ENCODE measurements at regions not wholly inside any gene's neighbourhood (a gene's known extent, or its start where the extent isn't known, plus 50 kb on each side); places are given as distances from the start of the nearest gene placed in this dataset.
A peak's percentile ranks its signal among the peaks of the same experiment; 100 is the strongest.

GRCh38 chr5:173741087-173741486 lies 124.6 kb upstream of the BOD1 start:
- Histone ChIP-seq H3K36me3 (ENCODE audit: control insufficient read depth in 2 of 2, insufficient read depth in 2 of 2, low read length in 2 of 2) (no peaks in the 10 kb centered on the region), H3K27ac (ENCODE audit: low read depth in 2 of 2, low read length in 2 of 2) (no peak overlapping the region), H3K4me1 (ENCODE audit: control insufficient read depth in 2 of 2, insufficient read depth in 2 of 2, low read length in 2 of 2) (peaks cover 5 to 6% of the 10 kb centered on the region in 2 donors), H3K9ac (ENCODE audit: low read depth in 1 of 2, low read length in 2 of 2) (no peak overlapping the region), H3K27me3 (ENCODE audit: control insufficient read depth in 2 of 2, insufficient read depth in 2 of 2, low read length in 2 of 2) (no peaks in the 10 kb centered on the region), H3K4me3 (ENCODE audit: low read length in 2 of 2) (no peak overlapping the region), H3K9me3 (ENCODE audit: control insufficient read depth in 2 of 2, low read length in 2 of 2) (no peaks in the 10 kb centered on the region)

GRCh38 chr5:173741729-173742431 lies 125.4 kb upstream of the BOD1 start:
- Histone ChIP-seq H3K27me3 (ENCODE audit: control insufficient read depth in 2 of 2, insufficient read depth in 2 of 2, low read length in 2 of 2) (no peaks in the 10 kb centered on the region), H3K27ac (ENCODE audit: low read depth in 2 of 2, low read length in 2 of 2) (no peak overlapping the region), H3K4me1 (ENCODE audit: control insufficient read depth in 2 of 2, insufficient read depth in 2 of 2, low read length in 2 of 2) (peaks cover 3% of the 10 kb centered on the region in 2 donors), H3K9me3 (ENCODE audit: control insufficient read depth in 2 of 2, low read length in 2 of 2) (no peaks in the 10 kb centered on the region), H3K36me3 (ENCODE audit: control insufficient read depth in 2 of 2, insufficient read depth in 2 of 2, low read length in 2 of 2) (no peaks in the 10 kb centered on the region), H3K4me3 (ENCODE audit: low read length in 2 of 2) (no peak overlapping the region), H3K9ac (ENCODE audit: low read depth in 1 of 2, low read length in 2 of 2) (no peak overlapping the region)

GRCh38 chr5:173742432-173742816 lies 126.0 kb upstream of the BOD1 start:
- H3K27me3 ChIP-seq (ENCODE audit: control insufficient read depth in 2 of 2, insufficient read depth in 2 of 2, low read length in 2 of 2) = no peaks in the 10 kb centered on the region
- H3K27ac ChIP-seq (ENCODE audit: low read depth in 2 of 2, low read length in 2 of 2) = no peak overlapping the region
- no peaks in the 10 kb centered on the region for H3K36me3 ChIP-seq (ENCODE audit: control insufficient read depth in 2 of 2, insufficient read depth in 2 of 2, low read length in 2 of 2)
- no peak overlapping the region for H3K4me3 ChIP-seq (ENCODE audit: low read length in 2 of 2)
- H3K9me3 ChIP-seq (ENCODE audit: control insufficient read depth in 2 of 2, low read length in 2 of 2) = no peaks in the 10 kb centered on the region
- H3K4me1 ChIP-seq (ENCODE audit: control insufficient read depth in 2 of 2, insufficient read depth in 2 of 2, low read length in 2 of 2) = no peaks in the 10 kb centered on the region
- H3K9ac ChIP-seq (ENCODE audit: low read depth in 1 of 2, low read length in 2 of 2) = no peak overlapping the region

- H3K9me3 ChIP-seq (ENCODE audit: control insufficient read depth in 2 of 2, low read length in 2 of 2) = no peaks in the 10 kb centered on the region
- H3K9ac ChIP-seq (ENCODE audit: low read depth in 1 of 2, low read length in 2 of 2) = no peak overlapping the region
- no peak overlapping the region for H3K4me3 ChIP-seq (ENCODE audit: low read length in 2 of 2)
- peak overlapping the region in 1 of 2 donors; percentile 63 for H3K27ac ChIP-seq (ENCODE audit: low read depth in 2 of 2, low read length in 2 of 2)
- H3K4me1 ChIP-seq (ENCODE audit: control insufficient read depth in 2 of 2, insufficient read depth in 2 of 2, low read length in 2 of 2) = no peaks in the 10 kb centered on the region
- no peaks in the 10 kb centered on the region for H3K27me3 ChIP-seq (ENCODE audit: control insufficient read depth in 2 of 2, insufficient read depth in 2 of 2, low read length in 2 of 2)
- H3K36me3 ChIP-seq (ENCODE audit: control insufficient read depth in 2 of 2, insufficient read depth in 2 of 2, low read length in 2 of 2) = no peaks in the 10 kb centered on the region
Observed at GRCh38 chr5:173743641-173744343, 127.3 kb upstream of the BOD1 start.

- Histone ChIP-seq H3K27ac (ENCODE audit: low read depth in 2 of 2, low read length in 2 of 2) (peak overlapping the region in 1 of 2 donors; percentile 63), H3K4me1 (ENCODE audit: control insufficient read depth in 2 of 2, insufficient read depth in 2 of 2, low read length in 2 of 2) (no peaks in the 10 kb centered on the region), H3K9ac (ENCODE audit: low read depth in 1 of 2, low read length in 2 of 2) (no peak overlapping the region), H3K9me3 (ENCODE audit: control insufficient read depth in 2 of 2, low read length in 2 of 2) (no peaks in the 10 kb centered on the region), H3K36me3 (ENCODE audit: control insufficient read depth in 2 of 2, insufficient read depth in 2 of 2, low read length in 2 of 2) (no peaks in the 10 kb centered on the region), H3K27me3 (ENCODE audit: control insufficient read depth in 2 of 2, insufficient read depth in 2 of 2, low read length in 2 of 2) (no peaks in the 10 kb centered on the region), H3K4me3 (ENCODE audit: low read length in 2 of 2) (no peak overlapping the region)
Observed at GRCh38 chr5:173744551-173744950, 128.1 kb upstream of the BOD1 start.

GRCh38 chr5:173745123-173745522 lies 128.7 kb upstream of the BOD1 start:
- Histone ChIP-seq H3K27ac (ENCODE audit: low read depth in 2 of 2, low read length in 2 of 2) (peak overlapping the region in 1 of 2 donors; percentile 65), H3K9me3 (ENCODE audit: control insufficient read depth in 2 of 2, low read length in 2 of 2) (no peaks in the 10 kb centered on the region), H3K4me3 (ENCODE audit: low read length in 2 of 2) (no peak overlapping the region), H3K4me1 (ENCODE audit: control insufficient read depth in 2 of 2, insufficient read depth in 2 of 2, low read length in 2 of 2) (no peaks in the 10 kb centered on the region), H3K27me3 (ENCODE audit: control insufficient read depth in 2 of 2, insufficient read depth in 2 of 2, low read length in 2 of 2) (no peaks in the 10 kb centered on the region), H3K36me3 (ENCODE audit: control insufficient read depth in 2 of 2, insufficient read depth in 2 of 2, low read length in 2 of 2) (no peaks in the 10 kb centered on the region), H3K9ac (ENCODE audit: low read depth in 1 of 2, low read length in 2 of 2) (no peak overlapping the region)

GRCh38 chr5:173745557-173745956 lies 129.1 kb upstream of the BOD1 start:
- Histone ChIP-seq H3K4me1 (ENCODE audit: control insufficient read depth in 2 of 2, insufficient read depth in 2 of 2, low read length in 2 of 2) (no peaks in the 10 kb centered on the region), H3K4me3 (ENCODE audit: low read length in 2 of 2) (no peak overlapping the region), H3K27ac (ENCODE audit: low read depth in 2 of 2, low read length in 2 of 2) (peak overlapping the region; percentile 2 to 65), H3K9ac (ENCODE audit: low read depth in 1 of 2, low read length in 2 of 2) (no peak overlapping the region), H3K9me3 (ENCODE audit: control insufficient read depth in 2 of 2, low read length in 2 of 2) (no peaks in the 10 kb centered on the region), H3K27me3 (ENCODE audit: control insufficient read depth in 2 of 2, insufficient read depth in 2 of 2, low read length in 2 of 2) (no peaks in the 10 kb centered on the region), H3K36me3 (ENCODE audit: control insufficient read depth in 2 of 2, insufficient read depth in 2 of 2, low read length in 2 of 2) (no peaks in the 10 kb centered on the region)

GRCh38 chr5:173746047-173746646 lies 129.7 kb upstream of the BOD1 start:
- H3K36me3 ChIP-seq (ENCODE audit: control insufficient read depth in 2 of 2, insufficient read depth in 2 of 2, low read length in 2 of 2) = no peaks in the 10 kb centered on the region
- H3K27me3 ChIP-seq (ENCODE audit: control insufficient read depth in 2 of 2, insufficient read depth in 2 of 2, low read length in 2 of 2) = no peaks in the 10 kb centered on the region
- H3K9me3 ChIP-seq (ENCODE audit: control insufficient read depth in 2 of 2, low read length in 2 of 2) = no peaks in the 10 kb centered on the region
- H3K27ac ChIP-seq (ENCODE audit: low read depth in 2 of 2, low read length in 2 of 2) = peak overlapping the region; percentile 2 to 65
- no peak overlapping the region for H3K9ac ChIP-seq (ENCODE audit: low read depth in 1 of 2, low read length in 2 of 2)
- H3K4me1 ChIP-seq (ENCODE audit: control insufficient read depth in 2 of 2, insufficient read depth in 2 of 2, low read length in 2 of 2) = no peaks in the 10 kb centered on the region
- no peak overlapping the region for H3K4me3 ChIP-seq (ENCODE audit: low read length in 2 of 2)

- Histone ChIP-seq H3K9ac (ENCODE audit: low read depth in 1 of 2, low read length in 2 of 2) (no peak overlapping the region), H3K27me3 (ENCODE audit: control insufficient read depth in 2 of 2, insufficient read depth in 2 of 2, low read length in 2 of 2) (no peaks in the 10 kb centered on the region), H3K27ac (ENCODE audit: low read depth in 2 of 2, low read length in 2 of 2) (no peak overlapping the region), H3K36me3 (ENCODE audit: control insufficient read depth in 2 of 2, insufficient read depth in 2 of 2, low read length in 2 of 2) (no peaks in the 10 kb centered on the region), H3K4me1 (ENCODE audit: control insufficient read depth in 2 of 2, insufficient read depth in 2 of 2, low read length in 2 of 2) (no peaks in the 10 kb centered on the region), H3K4me3 (ENCODE audit: low read length in 2 of 2) (no peak overlapping the region), H3K9me3 (ENCODE audit: control insufficient read depth in 2 of 2, low read length in 2 of 2) (no peaks in the 10 kb centered on the region)
Observed at GRCh38 chr5:173747876-173748275, 131.4 kb upstream of the BOD1 start.

GRCh38 chr5:173750538-173751265 lies 134.3 kb upstream of the BOD1 start:
- H3K4me3 ChIP-seq (ENCODE audit: low read length in 2 of 2) = no peak overlapping the region
- H3K4me1 ChIP-seq (ENCODE audit: control insufficient read depth in 2 of 2, insufficient read depth in 2 of 2, low read length in 2 of 2) = no peaks in the 10 kb centered on the region
- H3K27me3 ChIP-seq (ENCODE audit: control insufficient read depth in 2 of 2, insufficient read depth in 2 of 2, low read length in 2 of 2) = no peaks in the 10 kb centered on the region
- peak overlapping the region in 1 of 2 donors; percentile 11 for H3K27ac ChIP-seq (ENCODE audit: low read depth in 2 of 2, low read length in 2 of 2)
- H3K36me3 ChIP-seq (ENCODE audit: control insufficient read depth in 2 of 2, insufficient read depth in 2 of 2, low read length in 2 of 2) = no peaks in the 10 kb centered on the region
- no peak overlapping the region for H3K9ac ChIP-seq (ENCODE audit: low read depth in 1 of 2, low read length in 2 of 2)
- H3K9me3 ChIP-seq (ENCODE audit: control insufficient read depth in 2 of 2, low read length in 2 of 2) = no peaks in the 10 kb centered on the region
